Stimulated activated CD4-positive, alpha-beta T cell treated with anti-CD3 and anti-CD28 coated beads, Interleukin-1b, Interleukin-23, amount 100 ng/mL, for 48 hours (primary cell): ENCODE measurements at regions not wholly inside any gene's neighbourhood (a gene's known extent, or its start where the extent isn't known, plus 50 kb on each side); places are given as distances from the start of the nearest gene placed in this dataset.
"Not testable (repeated sequence)": the region's sequence is repeated elsewhere in the genome, so short reads cannot be mapped to it uniquely, and the experiment has no call there.

Experiments
- DNase-seq: peaks from one replicate; pipeline ENCODE4 v3.0.0-alpha.2; 2020

DNA sequence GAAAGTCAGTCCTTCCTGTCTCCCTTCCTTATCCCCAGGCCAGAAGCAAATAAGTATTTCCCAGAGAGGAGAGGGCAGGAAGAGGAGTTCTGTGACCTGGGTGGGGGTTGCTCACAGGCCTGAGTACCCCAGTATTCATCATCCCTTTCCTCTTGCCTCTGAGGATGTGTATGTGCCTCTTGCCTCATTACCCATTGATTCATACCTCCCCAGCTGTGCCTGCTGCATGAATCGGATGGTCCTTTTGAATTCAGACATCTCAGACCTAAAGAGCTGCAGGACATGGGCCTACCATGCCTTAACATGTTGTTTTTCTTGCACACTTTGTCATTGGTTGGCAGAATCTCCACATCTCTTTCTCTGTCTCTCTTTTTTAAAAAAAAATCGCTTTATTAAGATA is 112.8 kb upstream of the SHB start:
- no peak for DNase-seq

DNA sequence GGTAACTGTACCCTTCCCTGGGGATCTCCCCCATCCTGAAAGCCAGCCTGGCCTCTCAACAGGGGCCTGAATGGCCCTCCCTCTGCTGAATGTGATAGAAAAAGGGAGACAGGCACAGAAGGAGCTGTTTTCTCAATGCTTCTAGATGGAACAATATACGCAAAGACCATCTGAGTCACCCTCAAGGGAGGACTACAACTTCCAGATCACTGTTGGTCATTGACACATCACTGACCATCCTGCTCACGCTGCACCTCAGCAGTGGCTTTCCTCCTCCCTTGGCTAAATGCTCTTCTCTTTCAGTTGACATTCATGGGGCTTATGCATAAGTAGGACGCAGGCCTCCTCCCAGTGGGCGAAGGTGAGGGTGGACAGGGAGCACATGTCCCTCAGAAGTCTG is 112.2 kb upstream of the SHB start:
- no peak for DNase-seq

DNA sequence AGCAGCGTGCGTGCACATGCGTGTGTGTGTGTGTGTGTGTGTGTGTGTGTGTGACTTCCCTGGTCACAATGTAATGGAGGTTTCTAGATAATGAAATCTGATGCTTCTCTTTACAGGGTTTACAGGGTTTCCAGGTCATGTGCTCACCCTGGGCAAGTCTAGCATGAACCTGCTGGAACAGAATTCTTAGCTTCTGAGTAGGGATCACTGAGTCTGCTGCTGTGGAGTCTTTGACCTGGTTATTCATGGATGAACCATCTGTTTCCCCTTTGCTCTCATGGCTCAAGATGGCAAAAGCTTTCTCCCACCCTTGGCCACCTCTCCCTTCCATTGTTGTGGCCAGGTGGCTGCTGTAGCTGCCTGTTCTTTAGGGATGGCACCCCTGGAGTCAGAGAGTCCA is 111.6 kb upstream of the SHB start:
- no peak for DNase-seq

DNA sequence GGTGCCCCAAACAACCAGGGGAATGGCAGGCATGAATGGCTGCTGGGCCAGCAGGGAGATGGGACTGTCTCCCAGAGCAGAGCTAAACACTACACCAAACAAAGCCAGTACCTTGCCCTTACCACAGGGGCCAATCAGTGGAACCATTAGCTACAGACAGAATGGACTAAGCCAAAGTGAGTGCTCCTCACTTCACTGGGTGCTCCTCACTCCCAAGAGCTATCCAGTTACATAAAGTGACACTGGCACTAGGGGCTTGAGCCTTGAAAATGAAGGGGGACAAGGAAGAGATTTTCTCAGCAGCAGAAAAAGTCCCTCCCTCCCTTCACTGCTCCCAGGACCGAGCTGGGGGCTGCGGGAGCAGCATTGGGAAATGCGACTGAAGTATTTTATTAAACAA is 110.9 kb upstream of the SHB start:
- DNase-seq = no peak

DNA sequence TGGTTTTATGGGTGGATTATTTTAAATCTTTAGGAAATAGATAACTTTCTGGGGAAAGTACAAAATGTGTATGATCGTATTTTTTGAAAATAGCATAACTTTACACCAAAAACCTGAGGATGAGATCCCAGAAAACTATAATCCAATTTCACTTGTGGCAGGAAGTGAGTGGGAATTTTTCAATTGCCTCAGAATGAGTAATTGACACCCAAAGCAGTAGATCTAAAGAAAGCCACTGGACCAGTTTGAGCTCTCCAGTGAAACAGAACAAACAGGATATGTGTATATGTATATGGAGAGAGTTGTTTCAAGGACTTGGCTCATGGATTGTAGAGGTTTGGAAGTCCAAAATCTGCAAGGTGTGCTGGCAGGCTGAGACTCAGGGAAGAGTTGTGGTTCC is 109.2 kb upstream of the SHB start:
- DNase-seq = no peak

DNA sequence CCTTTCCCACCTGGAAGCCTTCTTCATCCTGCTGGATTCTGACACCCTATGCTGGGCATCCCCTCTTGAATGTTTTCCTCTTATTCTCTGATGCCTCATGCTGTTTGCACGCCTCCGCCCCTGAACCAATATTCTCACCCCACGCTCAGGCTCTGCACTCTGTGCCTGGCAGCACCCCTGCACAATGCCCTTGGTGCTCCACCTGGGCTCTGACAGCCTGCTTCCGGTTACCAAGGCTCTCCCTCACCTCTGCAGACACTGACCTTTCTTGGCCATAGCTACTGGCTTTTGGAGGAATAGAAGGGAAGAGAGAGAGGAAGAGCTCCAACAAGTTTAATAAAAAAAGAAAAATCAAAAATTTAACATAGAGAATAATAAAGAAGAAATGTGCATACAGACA is 108.7 kb upstream of the SHB start:
- no peak for DNase-seq

DNA sequence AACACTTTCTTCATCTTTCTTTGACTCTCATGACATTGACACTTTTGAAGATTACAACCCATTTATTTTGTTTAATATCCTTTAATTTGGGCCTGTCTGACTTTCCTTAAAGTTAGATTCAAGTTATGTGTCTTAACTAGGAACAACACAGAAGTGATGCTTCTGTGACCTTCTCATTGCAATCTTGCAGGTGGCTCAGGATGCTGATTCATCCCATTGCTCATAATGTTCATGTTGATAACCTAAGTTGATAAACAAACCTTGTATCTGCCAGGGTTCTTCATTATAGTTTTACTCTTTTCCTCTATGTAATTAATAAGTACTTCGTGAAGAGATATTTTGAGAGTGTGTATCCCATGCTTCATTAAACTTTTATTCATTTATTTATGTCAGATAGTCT is 107.2 kb upstream of the SHB start:
- no peak for DNase-seq

DNA sequence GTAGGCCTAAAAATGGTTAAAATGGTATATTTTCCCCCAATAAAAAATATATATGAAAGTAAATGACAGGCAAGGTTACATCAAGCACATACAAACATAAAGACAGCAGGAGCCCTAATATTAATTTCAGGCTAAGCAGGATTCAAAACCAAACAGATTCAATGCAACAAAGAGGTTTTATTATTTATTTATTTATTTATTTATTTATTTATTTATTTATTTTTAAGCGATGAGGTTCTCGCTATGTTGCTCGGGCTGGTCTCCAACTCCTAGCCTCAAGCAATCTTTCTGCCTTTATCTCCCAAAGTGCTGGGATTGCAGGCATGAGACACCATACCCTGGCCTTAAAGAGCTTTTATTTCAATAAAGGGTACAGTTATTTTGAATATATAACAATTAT is 106.4 kb upstream of the SHB start:
- DNase-seq = no peak

DNA sequence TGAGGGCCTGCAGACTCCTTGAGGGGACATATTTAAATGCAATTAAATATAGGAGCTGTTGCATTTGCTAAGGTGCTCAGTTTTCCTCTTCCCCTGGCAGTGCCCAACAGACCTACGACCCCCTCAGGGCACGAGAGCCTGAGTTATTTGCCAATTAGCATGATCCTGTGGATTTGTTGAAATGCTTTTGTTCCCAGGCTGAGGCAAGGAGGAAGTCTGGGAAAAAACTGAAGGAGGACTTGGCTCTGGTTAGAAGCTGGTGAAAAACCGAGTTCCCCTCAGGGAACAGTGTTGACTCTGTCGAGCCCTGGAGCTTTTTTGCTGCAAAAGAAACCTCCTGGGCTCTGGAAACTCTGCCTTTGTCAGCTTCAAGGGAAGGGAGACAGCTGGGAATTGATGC is 103.6 kb upstream of the SHB start:
- DNase-seq = no peak

DNA sequence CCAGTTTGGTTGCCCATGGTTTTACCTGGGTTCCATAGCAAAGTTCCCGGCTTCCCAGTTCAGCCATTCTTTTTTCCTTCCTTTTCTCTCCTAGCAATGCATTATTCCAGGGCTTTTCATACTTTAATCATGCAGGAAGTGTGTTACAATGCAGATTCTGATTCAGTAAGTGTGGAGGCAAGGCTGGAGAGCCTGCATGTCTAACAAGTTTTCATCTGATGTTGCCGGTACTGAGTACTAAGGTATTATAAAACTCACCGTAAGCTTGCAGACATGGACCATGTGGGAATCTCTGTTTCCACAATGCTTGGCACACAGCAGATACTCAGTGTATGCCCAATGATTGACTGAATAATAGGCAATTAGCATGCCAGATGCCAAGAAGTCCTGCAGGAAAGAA is 102.9 kb upstream of the SHB start:
- DNase-seq = no peak

DNA sequence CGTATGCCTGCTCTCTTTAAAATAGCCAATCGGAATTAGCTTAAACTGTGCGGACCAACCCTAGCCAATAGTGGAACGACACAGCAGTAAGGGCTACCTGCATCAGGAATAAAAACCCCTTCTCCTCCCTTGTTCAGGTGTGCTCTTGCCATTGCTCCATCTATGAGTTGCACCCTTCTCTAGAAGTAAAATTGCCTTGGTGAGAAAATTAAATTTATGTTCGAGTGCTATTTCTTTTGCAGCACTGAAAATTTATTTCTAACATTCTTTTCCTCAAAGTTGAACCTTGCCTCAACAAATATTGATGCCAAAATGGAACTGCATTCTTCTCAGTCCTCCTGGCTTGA is 102.5 kb upstream of the SHB start:
- DNase-seq = no peak

DNA sequence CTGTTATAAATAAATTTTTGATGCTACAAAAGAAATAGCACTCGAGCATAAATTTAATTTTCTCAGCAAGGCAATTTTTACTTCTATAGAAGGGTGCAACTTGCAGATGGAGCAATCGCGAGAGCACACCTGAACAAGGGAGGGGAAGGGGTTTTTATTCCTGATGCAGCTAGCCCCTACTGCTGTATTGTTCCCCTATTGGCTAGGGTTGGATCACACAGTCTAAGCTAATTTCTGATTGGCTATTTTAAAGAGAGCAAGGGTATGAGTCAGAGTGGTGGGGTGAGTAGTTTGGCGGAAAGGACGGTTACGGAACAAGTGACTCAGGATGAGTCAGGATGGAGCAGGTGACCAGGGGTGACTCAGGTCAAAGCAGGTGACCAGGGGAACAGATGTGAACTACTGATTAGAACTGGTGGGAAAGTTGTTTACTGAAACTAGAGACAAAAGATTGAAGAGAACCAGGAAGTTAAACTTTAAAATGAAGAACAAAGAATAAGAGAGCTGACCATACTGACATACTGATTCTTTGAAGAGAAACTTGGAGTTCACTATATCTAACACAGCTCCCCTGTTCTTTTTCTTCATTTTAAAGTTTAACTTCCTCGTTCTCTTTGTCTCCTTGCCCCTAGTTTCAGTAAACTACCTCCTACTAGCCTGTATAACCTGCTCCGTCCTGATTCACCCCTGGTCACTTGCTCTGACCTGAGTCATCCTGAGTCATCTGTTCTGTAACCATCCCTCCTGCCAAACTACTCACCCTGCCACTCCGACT is 101.9 kb upstream of the SHB start:
- peak; percentile 47 for DNase-seq

DNA sequence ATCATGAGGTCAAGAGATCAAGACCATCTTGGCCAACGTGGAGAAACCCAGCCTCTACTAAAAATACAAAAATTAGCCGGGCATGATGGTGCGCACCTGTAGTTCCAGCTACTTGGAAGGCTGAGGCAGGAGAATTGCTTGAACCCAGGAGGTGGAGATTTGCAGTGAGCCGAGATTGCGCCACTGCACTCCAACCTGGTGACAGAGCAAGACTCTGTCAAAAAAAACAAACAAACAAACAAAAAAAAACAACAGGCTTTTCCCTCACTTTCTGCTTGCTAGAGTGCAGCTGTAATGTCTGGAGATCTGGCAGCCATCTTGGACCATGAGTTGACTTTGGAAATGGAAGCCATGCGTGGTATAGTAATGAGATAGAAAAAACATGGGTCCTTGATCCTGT is 101.1 kb upstream of the SHB start:
- DNase-seq = not testable (repeated sequence)

DNA sequence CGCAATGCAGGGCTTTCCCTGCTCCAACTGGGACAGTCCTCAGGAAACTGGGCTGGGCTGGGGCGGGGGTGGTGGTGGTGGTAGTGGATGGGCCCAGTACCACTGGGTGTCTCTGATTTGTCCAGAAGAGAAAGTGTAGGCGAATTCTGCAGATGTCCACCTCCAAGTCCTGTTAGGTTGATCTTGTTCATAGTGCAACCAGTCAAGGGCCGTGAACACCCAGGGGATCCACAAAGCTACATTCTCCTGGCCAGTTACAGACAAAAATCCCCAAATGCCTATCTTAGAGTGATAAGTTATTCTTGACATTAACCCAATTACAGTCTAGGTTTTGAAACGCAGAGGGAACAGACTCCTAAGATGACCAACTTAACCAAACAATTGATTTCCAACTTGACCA is 97.5 kb upstream of the SHB start:
- no peak for DNase-seq

DNA sequence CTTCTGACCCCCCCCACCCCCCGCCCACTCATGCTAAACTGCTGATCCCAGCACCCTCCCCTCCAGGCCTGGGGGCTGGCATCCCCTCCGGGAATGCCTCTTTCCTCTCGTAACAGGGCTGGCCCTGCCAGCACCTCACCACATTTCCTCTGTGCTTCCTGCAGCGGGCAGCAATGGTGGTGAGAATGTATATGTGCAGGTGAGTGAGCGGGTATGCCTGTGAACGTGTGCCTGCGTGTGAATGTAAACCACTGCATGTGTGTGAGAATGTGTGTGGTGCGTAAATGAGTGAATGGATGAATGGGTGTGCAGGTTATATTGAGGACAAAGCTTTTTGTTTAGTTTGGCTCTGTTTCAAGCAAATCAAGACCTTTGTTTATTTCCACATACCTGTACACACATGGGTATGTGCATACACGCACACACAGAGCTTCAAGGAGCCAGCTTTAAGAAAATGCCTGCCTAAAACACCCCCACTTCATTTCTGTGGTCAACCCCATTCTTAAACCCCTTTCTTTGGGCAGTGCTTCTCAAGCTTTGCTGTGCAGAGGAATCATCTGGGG is 95.7 kb upstream of the SHB start:
- DNase-seq = no peak

DNA sequence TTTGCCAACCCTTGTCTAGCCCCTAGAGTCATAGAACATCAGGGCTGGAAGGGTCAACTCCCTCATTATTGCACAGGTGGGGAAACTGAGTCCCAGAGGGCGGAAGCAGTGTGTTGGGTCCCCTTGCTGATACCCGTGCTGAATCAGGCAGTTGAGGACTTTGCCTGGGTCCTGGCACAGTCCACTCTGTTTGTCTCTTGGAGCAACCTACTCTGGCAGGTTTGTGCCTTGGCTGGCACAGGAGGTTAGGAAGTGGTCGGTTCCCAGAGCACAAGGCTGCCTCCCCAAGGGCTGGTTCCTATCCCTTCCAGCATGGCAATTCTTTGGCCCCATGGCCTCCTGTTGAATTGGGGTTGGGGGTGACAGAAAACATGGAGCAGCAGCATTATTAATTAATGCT is 94.5 kb upstream of the SHB start:
- DNase-seq = no peak

DNA sequence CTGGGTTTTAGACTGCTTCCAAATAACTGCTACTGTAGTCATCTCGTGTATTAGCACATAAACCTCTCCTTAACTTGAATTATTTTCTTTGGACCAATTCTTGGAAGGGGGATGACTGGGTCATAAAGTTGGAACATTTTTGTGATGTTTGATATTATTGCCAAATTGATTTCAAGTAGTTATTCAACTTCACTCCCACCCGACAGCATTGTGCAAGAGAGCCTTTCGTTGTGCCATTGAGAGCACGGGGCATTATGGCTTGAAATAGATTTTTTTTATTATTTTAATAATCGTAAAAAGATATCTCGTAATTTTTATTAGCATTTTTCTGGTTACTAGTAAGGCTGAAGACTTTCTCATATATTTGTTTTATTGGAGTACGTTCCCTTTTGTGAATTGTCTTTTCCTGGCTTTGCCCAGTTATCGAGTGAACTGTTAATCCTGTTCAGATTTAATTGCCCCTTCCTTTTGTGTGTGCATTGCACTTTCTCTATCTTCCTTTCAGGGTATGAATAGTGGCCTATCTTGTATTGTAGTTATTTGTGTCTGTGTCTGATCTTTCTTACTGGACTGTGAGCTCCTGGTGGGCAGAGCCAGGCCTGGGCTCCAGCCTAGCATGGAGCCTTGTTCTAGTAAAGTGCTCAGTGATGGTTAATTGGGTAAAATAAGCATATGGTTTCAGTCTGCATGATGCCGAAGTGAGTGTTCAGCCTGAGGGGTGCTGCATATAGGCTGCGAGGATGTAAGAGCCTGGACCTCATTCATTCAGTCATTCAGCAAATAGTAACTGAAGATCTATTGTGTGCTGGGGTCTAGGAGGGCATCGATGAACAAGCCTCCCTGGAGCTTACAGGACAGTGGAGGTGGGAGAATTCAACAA is 93.5 kb upstream of the SHB start:
- no peak for DNase-seq

DNA sequence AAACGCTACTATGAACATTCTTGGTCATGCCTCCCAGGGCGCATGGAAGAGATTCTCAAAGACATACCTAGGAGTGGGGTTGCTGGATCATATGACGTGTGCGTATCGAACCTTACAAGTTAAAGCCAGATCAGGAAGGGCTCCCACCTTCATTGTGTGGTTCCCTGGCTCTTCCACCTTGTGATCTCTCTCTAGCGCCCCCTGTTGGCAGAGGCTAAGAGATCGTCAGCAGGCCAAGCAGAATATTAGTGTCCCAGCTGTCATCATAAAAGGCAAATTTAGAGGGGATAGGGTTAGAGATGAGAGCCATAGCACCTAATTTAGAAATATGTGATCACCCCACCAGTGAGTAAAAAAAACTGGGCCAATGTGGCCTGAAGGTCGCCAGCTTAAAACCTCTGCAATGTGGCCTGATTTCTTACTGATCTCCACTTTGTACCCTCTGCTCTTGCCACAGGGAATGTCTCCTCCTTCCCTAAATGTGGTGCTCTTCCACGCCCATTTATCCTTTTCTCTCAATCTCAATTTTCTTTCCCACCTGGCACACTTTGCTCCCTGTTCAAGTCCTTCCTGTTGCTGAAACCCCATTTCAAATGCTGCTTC is 91.7 kb upstream of the SHB start:
- peak; percentile 57 for DNase-seq

DNA sequence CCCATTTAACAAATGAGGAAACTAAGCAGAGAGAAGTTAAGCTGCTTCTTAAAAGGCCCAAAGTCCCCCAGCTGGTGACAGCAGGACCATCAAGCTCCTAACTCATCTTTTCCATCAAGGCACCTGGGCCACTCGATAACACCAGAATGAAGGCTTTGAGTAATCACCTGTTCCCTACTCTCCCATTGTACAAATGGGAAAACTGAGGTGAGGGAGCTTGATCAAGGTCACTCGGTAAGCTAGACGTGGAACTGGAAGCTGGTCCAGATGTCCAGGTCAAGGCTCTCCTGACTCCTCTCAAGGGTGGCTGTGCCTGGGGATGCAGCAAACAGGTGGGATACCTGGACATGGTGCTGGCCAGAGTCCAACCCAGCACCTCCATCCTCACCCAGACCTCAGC is 90.6 kb upstream of the SHB start:
- DNase-seq = no peak

DNA sequence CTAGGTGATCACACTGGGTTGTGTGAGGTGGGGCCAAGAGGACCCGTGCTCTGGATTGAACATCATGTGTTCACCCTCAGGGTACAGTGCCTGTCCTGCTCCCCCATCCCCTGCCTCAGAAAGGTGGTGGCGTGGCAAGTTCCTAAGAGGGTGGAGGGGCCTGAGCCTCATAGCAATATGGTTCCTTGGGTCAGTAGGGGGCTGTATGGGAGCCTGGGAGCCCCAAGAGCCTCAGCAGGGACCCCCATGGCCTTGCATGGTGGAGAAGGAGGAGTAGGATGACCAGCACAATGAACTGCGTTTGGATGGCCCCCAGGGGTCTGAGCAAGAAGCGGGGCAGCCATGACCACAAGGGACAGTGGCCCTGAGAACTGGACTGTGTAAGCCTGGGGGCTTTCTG is 89.6 kb upstream of the SHB start:
- DNase-seq = no peak

DNA sequence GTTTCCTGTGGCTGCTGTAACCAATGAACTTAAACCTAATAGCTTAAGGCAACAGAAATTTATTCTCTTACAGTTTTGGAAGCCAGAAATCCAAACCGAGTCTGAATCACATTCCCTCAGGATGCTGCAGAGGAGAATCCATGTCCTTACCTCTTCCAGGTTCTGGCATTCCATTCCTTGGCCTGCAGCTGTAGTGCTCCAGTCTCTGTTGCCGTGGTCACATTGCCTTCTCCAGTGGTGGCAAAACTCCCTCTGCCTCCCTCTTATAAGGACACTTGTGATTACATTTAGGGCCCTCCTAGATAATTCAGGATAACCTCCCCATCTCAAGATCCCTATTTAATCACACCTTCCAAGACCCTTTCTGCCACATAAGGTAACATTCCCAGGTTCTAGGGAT is 88.7 kb upstream of the SHB start:
- no peak for DNase-seq

DNA sequence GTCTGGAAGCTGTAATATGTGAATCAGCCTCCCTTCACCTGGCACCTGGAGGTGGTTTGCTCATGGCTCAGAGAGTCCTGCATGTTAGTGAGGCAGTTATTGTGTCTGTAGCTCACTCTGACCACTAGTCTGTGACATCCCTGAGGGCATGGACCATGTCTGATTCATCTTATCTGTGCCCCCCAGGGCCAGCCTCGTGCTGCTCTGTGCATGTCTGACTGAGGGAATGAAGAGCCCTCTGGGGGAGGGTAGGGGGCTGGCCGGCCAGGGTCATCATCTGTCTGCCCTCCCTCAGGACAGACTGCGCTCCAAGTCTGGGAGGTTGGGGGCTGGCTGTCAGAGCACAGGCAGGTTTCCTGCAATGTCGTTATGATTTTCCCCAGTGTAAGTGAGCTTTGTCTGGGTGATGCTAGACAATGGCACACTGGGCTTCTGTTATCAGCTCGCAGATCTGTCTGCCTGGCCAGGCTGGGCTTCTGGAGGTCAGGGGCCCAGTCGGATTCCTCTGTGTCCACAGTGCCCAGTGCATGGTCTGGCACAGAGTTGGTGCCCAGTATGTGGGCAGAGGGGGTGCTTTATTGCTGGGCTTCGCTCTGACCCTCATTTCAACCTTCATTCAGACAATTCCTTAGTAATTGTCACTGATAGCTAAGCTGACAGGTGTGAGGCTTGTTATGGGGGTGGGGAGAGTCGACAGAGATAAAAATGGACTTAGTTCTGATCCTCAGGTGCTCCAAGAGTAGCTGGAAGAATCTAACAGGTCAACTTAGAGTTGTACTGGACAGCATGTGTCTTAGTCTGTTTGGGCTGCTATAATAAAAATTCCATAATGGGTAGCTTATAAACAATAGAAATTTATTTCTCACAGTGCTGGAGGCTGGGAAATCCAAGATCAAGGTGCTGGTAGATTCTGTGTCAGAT is 85.7 kb upstream of the SHB start:
- no peak for DNase-seq

DNA sequence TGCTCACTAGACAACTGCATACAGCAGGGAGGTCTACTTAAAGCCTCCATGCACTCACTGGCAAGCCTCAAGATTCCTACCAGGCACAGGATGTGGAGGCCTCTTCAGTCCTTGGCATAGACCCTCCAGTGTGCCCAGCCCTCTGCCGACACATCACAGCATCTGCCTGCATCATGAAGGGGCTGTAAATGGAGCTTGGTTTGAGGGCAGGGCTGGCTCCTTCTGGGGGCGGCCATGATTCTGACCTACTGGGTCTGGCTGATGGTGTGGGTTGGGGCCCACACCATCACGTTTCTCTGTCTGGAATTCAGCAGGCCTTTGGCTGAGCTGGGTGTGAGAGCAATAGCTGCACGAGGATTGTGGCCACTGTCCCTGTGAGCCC is 84.9 kb upstream of the SHB start:
- DNase-seq = no peak
